SK-N-SH (cell line): ENCODE measurements at regions not wholly inside any gene's neighbourhood (a gene's known extent, or its start where the extent isn't known, plus 50 kb on each side); places are given as distances from the start of the nearest gene placed in this dataset.

Source experiments
- CHD2 ChIP-seq: fragments of 150-350 bp; IDR thresholded peaks from 2 replicates; pipeline ENCODE4 v1.6.1; 2018; ENCODE audit warnings: low read length; ENCODE audit not compliant: partially characterized antibody
- ELF1 ChIP-seq: IDR thresholded peaks from 2 replicates; pipeline ENCODE4 v1.4.0; 2012
- FOSL2 ChIP-seq: IDR thresholded peaks from 2 replicates; pipeline ENCODE4 v1.4.0; 2012; ENCODE audit warnings: low read depth, mild to moderate bottlenecking, moderate library complexity, borderline replicate concordance
- FOXM1 ChIP-seq: IDR thresholded peaks from 2 replicates; pipeline ENCODE4 v1.4.0; 2012; ENCODE audit warnings: low read depth, mild to moderate bottlenecking
- POLR2AphosphoS5 ChIP-seq: IDR thresholded peaks from 2 replicates; pipeline ENCODE4 v1.6.1; 2012; ENCODE audit warnings: low read depth, low read length
- RFX5 ChIP-seq: IDR thresholded peaks from 2 replicates; pipeline ENCODE4 v1.6.1; 2012; ENCODE audit warnings: mild to moderate bottlenecking, improper control_type of control experiment, low read length
- TAF1 ChIP-seq: IDR thresholded peaks from 2 replicates; pipeline ENCODE4 v1.6.1; 2012; ENCODE audit warnings: low read depth, mild to moderate bottlenecking, low read length, moderate library complexity, borderline replicate concordance
- TF ChIP-seq, protein P1 (sequence below): IDR thresholded peaks from 2 replicates; pipeline ENCODE4 v1.4.0; 2012; ENCODE audit warnings: low read depth
- TF ChIP-seq, protein P2 (sequence below): fragments of 200-600 bp; sonication (generic); IDR thresholded peaks from 2 replicates; pipeline ENCODE4 v1.6.1; 2017; ENCODE audit warnings: antibody characterized with exemption, mild to moderate bottlenecking, moderate library complexity
- TF ChIP-seq, protein P3 (sequence below): fragments of 150-350 bp; IDR thresholded peaks from 2 replicates; pipeline ENCODE4 v1.6.1; 2017; ENCODE audit warnings: antibody characterized with exemption, low read length, low read depth, borderline replicate concordance
- TF ChIP-seq, protein P4 (sequence below): IDR thresholded peaks from 2 replicates; pipeline ENCODE4 v1.4.0; 2012; ENCODE audit warnings: low read depth, borderline replicate concordance
- TF ChIP-seq, protein P5 (sequence below): IDR thresholded peaks from 2 replicates; pipeline ENCODE4 v1.6.1; 2012; ENCODE audit warnings: mild to moderate bottlenecking, low read depth, low read length, moderate library complexity

DNA sequence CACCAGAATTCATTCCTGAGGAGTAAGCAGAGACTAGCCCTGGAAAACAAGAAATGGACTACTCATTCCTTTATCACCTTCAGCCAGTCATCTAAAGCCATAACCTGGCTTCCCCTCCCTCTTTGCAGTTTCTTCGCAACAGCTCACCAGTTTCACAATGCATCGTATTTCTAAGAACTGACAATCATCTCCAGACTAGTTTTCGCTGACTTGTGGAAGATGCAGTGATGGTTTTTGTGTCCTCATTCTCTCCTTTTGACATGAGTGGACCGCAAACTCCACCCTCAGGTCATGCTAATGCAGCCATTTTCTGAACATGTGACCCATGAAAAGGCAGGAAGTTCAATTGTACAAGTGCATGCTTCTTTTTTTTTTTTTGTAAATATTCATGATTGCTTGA, 1203.5 kb downstream of the PCDH7 start:
- TF ChIP-seq, protein P1, sequence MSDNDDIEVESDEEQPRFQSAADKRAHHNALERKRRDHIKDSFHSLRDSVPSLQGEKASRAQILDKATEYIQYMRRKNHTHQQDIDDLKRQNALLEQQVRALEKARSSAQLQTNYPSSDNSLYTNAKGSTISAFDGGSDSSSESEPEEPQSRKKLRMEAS = no peak
- TF ChIP-seq, protein P2, sequence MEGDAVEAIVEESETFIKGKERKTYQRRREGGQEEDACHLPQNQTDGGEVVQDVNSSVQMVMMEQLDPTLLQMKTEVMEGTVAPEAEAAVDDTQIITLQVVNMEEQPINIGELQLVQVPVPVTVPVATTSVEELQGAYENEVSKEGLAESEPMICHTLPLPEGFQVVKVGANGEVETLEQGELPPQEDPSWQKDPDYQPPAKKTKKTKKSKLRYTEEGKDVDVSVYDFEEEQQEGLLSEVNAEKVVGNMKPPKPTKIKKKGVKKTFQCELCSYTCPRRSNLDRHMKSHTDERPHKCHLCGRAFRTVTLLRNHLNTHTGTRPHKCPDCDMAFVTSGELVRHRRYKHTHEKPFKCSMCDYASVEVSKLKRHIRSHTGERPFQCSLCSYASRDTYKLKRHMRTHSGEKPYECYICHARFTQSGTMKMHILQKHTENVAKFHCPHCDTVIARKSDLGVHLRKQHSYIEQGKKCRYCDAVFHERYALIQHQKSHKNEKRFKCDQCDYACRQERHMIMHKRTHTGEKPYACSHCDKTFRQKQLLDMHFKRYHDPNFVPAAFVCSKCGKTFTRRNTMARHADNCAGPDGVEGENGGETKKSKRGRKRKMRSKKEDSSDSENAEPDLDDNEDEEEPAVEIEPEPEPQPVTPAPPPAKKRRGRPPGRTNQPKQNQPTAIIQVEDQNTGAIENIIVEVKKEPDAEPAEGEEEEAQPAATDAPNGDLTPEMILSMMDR = no peak
- no peak for TF ChIP-seq FOSL2
- TF ChIP-seq FOXM1 = no peak
- no peak for TF ChIP-seq CHD2
- TF ChIP-seq ELF1 = no peak
- TF ChIP-seq, protein P3, sequence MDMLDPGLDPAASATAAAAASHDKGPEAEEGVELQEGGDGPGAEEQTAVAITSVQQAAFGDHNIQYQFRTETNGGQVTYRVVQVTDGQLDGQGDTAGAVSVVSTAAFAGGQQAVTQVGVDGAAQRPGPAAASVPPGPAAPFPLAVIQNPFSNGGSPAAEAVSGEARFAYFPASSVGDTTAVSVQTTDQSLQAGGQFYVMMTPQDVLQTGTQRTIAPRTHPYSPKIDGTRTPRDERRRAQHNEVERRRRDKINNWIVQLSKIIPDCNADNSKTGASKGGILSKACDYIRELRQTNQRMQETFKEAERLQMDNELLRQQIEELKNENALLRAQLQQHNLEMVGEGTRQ = no peak
- no peak for TF ChIP-seq POLR2AphosphoS5
- TF ChIP-seq TAF1 = no peak
- TF ChIP-seq, protein P4, sequence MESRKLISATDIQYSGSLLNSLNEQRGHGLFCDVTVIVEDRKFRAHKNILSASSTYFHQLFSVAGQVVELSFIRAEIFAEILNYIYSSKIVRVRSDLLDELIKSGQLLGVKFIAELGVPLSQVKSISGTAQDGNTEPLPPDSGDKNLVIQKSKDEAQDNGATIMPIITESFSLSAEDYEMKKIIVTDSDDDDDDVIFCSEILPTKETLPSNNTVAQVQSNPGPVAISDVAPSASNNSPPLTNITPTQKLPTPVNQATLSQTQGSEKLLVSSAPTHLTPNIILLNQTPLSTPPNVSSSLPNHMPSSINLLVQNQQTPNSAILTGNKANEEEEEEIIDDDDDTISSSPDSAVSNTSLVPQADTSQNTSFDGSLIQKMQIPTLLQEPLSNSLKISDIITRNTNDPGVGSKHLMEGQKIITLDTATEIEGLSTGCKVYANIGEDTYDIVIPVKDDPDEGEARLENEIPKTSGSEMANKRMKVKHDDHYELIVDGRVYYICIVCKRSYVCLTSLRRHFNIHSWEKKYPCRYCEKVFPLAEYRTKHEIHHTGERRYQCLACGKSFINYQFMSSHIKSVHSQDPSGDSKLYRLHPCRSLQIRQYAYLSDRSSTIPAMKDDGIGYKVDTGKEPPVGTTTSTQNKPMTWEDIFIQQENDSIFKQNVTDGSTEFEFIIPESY = no peak
- TF ChIP-seq RFX5 = no peak
- TF ChIP-seq, protein P5, sequence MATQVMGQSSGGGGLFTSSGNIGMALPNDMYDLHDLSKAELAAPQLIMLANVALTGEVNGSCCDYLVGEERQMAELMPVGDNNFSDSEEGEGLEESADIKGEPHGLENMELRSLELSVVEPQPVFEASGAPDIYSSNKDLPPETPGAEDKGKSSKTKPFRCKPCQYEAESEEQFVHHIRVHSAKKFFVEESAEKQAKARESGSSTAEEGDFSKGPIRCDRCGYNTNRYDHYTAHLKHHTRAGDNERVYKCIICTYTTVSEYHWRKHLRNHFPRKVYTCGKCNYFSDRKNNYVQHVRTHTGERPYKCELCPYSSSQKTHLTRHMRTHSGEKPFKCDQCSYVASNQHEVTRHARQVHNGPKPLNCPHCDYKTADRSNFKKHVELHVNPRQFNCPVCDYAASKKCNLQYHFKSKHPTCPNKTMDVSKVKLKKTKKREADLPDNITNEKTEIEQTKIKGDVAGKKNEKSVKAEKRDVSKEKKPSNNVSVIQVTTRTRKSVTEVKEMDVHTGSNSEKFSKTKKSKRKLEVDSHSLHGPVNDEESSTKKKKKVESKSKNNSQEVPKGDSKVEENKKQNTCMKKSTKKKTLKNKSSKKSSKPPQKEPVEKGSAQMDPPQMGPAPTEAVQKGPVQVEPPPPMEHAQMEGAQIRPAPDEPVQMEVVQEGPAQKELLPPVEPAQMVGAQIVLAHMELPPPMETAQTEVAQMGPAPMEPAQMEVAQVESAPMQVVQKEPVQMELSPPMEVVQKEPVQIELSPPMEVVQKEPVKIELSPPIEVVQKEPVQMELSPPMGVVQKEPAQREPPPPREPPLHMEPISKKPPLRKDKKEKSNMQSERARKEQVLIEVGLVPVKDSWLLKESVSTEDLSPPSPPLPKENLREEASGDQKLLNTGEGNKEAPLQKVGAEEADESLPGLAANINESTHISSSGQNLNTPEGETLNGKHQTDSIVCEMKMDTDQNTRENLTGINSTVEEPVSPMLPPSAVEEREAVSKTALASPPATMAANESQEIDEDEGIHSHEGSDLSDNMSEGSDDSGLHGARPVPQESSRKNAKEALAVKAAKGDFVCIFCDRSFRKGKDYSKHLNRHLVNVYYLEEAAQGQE = no peak
